Effector CD8-positive, alpha-beta T cell (primary cell): ENCODE measurements at regions not wholly inside any gene's neighbourhood (a gene's known extent, or its start where the extent isn't known, plus 50 kb on each side); places are given as distances from the start of the nearest gene placed in this dataset.
"Not testable (repeated sequence)": the region's sequence is repeated elsewhere in the genome, so short reads cannot be mapped to it uniquely, and the experiment has no call there.

Experiments
- DNase-seq: peaks from one replicate; lab custom pipeline; 2025; lab: John Stamatoyannopoulos, UW

DNA sequence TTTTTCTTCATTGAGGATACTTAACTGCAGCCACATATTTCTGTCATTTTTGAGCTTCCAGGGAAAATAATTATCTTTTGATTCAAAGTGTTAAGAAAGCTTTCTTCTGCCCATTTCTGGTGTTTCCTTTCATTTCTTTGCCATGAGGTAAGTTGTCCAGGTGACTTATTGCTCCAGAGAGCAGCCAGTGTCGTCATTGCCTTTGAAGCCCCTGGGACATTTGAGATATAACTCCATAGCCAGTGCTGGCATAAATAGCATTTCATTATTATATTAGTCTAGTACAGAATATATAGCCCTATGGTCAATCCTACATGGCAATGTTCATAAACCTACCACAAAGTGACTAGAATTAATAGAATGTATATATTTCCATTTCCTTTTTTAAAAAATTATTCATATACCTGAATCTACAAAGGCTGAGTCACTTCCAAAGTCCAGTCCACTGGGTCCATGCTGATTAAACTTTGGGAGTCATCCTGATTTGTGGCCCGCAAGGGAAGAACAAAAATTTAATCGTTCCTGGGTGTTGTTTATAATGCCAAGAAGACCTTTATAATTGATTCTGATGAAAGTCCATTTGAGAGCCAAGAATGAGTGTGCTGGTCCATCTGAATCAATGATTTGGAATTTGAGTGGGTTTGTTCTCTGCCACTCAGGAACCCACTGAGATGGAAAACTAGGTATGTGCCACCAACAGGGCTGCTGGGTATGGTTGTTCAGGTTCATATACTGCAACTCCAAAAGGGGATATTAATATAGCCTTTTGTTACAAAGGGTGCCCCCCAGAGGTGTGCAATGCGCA, 221.8 kb upstream of the PLXNA2 start:
- no peak for DNase-seq

DNA sequence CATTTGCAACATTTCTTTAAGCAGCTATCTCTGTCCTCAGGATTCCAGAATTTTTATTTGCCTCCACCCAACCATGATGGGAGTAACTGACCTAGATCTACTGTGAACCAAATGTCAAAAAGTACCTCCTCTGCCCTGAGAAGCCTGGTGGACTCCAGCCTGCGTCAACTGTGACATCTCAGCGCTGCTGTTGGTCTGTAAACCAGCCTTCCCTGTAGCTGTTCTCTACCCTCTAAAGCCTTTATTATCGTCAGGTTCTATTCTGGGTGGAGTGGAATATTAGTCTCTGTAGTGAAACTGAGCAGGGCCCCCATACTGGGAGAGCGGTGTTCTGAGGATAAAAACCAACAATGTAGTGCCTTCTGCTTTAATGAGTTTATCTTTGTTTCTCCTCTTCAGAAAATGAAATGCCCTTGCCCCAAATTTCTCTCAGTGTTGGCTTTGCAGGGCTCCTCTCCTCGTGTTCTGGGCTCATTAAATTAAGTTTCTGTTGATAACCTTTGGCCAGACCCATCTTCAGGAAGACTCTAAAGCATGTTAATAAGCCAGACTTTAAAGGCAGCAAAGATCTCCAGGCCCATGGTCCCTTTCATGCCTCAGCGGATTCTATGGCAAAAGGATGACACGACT, 223.1 kb upstream of the PLXNA2 start:
- no peak for DNase-seq

DNA sequence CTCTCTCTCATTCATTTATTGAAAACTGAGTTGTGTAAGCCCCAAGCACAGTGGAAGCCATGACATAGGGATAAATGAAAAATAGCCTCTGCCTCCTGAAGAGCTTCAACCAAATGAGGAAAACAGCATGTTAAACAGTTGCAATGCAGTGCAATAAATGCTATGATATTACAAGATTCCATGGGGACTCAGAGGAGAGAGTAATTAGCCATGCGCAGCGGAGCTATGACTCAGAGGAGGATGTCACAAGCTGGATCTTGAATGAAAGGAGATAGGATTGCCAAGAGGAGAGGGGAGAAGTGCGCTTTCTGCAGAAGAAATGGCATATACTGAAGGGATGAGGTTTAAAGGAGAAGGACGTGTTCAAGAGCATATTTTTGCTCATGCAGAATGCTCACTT, 231.3 kb upstream of the PLXNA2 start:
- DNase-seq, result no peak

DNA sequence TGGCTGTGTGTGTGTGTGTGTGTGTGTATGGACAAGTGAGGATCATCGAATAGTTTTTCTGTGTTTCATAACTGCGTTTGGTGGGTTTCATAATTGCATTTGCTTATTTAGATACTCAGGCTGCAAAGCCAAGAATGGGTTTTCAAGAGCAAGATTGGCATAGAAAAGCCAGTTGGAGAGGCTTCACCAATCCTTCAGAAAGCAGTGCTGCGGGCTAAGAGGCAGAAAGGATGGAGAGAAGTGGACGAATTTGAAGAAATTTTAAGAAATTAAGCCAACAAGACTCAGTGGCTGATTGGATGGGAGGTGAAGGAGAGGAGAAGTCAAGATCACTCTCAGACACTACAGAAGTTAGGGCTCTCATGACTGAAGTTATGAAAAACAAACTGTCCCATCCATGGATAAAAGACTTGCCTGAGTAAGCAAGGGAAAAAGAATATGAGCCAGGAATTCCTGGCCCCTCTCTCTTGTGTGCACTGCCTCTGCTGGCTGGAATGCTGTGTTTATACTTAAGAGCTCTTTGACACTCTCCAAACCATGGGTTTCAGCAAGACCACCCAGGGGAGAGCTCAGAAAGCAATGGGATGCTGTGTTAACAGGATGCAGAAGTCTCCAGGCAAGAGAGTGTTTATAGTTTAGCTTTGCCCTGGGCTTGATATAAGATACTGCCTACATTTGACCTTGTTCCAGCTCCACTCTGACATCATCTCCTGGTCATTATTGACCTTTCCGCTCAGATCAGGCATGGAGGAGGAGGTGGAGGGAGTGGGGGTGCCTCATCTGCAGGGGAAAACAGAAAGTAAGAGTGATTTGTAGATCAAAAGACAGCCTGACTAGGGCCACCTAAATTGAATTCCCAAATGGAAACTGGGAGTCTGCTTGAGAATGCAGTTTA, 232.0 kb upstream of the PLXNA2 start:
- no peak for DNase-seq

DNA sequence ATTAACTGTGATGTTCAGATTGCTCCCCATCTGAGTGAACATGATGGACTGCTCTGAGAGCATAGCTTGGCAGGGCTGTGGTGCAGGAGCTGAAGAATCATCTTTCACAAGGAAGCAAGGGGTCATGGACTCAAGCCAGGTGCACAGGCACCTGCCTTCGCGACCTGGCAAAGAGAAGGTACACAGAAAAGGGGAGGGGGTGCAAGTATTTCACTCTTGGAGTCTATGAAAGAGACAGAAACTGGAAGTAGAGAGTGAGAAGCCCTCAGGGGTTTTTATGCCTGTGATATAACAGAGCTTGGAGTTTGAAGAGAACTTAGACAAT, 232.6 kb upstream of the PLXNA2 start:
- DNase-seq, result no peak

DNA sequence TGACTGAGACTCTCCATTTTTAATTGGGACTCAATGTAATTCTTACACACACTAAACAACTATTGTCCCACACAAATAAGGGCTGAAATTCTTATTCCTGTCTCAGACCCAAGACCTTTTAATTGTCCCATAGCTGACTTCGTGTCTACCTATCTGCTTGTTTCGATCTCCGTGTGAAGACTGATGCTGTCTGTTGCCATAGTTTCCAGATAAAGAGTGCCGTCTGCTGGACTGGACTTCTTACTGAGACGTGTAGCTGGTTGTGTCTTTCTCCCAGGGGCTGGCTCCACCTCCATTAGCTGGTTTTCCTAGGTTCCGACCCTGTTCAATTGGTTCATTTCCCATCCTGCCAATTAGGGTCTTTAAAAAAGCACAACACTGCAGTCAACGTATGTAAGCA, 235.3 kb upstream of the PLXNA2 start:
- no peak for DNase-seq

DNA sequence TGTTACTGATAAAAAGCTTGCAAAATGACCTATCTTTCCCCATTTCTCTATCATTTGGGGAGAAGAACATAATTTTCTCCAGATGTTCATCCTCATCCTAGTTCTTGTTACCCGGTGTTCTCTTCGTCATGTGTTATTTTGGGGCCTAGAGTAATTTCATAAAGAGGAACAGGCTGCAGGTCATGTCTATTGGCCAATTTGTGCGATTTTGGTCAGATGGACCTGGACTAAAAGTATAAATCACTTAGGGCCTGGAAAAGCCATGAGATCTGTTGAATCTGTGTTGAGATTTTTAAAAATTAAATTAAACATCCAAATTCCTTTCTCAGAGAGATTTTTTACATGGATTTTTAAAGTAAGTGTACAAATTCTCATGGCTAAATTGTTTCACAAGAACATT, 241.3 kb upstream of the PLXNA2 start:
- DNase-seq, result no peak

DNA sequence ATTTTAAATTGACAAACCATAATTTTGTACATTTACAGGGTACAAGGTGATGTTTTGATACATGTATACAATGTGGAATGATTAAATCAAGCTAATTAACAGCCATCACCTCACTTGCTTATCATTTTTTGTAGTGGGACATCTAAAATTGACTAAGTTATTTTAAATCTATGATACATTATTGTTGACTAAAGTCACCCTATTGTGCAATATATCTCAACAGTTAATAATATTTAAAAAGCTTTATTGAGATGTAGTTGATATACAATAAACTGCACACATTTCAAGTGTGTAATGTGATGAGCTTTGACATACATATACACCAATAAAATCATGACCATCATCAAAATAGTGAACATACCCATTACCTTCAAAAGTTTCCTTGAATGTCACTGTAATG, 242.5 kb upstream of the PLXNA2 start:
- DNase-seq, result no peak

DNA sequence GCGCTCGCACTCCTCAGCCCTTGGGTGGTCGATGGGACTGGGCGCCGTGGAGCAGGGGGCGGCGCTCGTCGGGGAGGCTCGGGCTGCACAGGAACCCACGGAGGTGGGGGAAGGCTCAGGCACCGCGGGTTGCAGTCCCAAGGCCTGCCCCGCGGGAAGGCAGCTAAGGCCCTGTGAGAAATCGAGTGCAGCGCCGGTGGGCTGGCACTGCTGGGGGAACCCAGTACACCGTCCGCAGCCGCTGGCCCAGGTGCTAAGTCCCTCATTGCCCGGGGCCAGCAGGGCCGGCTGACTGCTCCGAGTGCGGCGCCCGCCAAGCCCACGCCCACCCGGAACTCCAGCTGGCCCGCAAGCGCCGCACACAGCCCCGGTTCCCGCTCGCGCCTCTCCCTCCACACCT, 244.2 kb upstream of the PLXNA2 start:
- DNase-seq, result not testable (repeated sequence)

DNA sequence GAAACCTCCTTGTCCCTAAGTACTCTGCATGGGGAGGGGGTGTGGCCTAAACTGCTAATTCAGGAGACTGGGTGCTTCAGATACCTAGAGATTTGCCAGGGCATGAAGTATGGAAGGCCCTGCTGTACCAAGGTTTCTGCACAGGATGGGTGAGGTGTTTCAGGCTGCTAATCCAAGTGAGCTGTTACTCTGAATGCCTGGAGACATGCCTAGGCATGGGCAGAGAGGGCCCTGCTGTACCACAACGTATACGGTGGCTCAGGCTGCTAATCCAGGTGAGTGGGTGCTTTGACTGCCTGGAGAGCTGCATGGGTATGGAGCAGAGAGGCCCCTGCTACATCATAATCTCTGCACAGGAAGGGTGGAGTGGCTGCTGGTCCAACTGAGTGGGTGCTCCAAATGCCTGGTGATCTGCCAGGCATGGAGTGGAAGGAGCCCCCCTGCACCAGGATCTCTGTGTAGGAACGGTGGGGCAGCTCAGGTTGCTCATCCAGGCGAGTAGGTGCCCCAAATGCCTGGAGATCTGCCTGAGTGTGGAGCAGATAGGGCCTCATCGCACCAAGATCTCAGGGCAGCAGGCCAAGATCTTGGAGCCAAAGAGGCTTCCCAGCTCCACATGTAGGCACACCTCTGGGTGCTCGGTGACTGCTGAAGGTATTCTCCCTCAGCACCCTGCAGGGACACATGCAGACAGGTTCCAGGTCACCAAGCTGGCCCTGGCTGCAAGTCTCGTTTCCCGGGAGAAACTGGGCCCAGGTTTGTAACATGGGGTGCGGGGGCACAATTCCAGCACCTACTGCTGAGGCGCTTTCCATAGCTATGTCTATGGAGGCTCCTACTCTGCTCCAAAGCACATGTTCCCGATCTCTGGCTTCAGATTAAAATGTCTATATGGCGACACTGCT, 252.5 kb upstream of the PLXNA2 start:
- DNase-seq, result no peak

DNA sequence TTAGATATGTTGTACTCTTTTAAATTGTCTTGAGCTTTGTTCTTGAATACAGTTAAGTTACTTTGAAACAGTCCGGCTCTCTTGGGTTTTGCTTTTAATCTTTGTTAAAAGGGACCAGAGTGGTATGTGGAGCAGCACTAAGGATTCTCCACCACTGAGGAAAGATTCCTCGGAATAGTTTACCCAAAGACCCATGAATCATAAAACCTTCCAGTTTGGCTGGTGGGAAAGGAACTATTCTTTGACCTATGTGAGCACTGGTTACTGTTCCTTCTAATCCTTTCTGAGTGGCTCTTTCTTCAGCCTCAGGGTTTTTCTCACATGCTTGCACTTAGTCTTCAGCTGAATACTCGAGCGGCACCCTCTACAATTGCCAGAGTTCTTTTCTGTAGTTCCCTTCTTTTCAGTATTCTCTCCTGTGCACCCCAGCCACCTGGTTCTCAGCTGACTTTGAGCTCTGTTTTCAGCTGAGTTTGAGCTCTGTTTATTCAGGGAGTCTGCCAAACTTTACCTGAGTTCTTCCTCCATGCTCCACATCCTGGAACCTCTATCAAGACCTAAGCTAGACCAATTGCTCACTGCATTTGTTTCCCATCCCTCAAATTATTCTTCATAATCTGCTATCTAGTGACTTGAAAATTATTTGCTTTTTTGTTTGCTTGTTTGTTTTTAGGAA, 253.8 kb upstream of the PLXNA2 start:
- DNase-seq, result no peak

DNA sequence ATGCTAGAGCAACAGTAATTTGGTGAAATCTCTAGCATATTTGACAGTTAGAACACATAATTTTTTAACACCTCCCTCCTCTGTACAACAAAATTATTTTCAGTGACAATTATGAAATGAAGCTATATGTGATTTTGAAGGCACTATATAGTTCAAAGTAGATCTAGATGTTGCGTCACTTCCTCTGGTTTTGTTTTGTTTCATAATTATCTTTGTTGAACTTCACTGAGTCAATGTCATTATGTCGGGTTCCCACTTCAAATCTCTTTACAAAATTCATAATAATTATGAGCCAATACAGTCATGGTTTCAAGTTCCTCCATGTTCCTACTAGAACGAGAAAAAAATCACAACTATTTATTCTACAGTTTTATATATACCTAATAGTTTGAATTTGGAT, 254.8 kb upstream of the PLXNA2 start:
- DNase-seq, result no peak

DNA sequence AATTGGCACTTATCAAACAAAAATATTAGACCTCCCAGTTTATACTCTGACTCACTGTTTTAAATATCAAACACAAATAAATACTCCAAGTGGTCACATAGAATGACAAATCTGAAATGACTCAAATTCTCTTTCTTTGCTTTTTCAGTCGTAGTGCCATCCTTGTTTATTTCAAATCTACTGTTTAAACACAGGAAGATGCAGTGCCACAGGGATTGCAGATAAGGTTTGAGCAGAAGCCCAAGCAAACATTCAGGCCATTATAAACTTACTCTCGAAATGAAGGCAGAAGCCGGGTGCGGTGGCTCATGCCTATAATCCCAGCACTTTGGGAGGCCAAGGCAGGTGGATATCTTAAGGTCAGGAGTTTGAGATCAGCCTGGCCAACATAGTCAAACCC, 255.4 kb upstream of the PLXNA2 start:
- no peak for DNase-seq

DNA sequence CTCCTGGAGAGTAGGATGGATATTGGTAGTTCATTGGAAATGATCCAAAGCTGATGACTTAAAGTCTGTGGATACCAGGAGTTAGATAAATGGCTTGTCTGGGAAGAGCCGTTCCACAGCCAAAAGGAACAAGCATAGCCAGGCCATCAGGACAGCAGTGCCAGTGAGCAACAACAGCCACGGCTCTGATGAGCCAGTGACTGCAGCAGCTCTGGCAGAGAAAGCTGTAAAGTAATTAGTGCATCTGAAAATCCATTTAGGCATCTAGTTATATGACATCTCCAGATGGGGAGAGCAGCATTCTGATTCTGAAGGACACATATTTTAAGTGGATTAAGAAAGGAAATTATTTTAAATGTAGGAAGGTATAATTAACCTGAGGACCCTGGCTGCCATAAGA, 256.2 kb upstream of the PLXNA2 start:
- no peak for DNase-seq

DNA sequence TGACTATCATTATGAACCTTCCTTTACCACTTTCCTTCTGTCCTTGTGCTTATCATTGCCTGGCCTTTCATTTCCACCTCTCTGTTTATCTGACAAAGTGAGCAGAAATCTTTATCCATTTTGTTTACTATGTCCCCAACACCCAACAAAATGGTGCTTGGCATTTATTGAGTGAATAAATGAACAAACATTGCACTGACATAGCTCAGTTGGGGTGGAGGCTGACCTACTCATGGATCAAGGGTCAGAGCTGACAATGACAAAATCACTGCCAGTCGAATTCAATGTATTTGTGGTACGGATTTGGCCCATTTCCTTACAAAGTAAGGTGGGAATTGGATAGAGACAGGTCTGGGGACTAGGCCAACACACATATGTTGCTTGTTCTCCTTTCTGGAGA, 257.4 kb upstream of the PLXNA2 start:
- DNase-seq, result no peak

DNA sequence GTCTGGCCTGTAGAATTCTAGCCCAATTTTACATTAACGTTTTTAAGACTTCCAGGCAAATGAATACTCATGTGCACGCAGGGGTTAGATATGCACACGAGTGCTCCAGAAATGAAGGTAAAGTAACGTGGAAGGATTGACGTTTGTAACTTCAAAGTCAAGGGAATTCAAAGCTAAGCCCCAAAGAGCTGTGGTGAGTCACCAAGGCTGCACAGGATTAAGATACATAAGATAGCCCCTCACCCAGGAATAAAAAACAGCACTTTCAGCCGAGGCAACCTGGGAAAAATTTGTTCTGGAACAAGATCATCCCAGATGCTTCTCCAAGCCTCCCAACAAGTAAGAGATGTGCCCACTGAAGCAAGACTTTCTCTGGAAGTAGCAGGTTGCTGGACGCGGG, 259.6 kb upstream of the PLXNA2 start:
- no peak for DNase-seq

DNA sequence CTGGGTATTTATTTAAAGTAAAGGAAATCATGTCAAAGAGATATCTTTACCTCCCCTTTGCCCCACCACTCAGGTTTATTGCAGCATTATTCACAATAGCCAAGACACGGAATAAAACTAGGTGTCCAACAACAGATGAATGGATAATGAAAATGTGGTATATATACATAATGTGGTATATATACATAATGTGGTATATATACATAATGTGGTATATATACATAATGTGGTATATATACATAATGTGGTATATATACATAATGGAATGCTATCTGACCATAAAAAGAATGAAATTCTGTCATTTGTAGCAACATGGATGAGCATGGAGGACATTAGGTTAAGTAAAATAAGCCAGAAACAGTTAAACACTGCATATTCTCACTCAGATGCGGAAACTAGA, 262.6 kb upstream of the PLXNA2 start:
- DNase-seq, result no peak

DNA sequence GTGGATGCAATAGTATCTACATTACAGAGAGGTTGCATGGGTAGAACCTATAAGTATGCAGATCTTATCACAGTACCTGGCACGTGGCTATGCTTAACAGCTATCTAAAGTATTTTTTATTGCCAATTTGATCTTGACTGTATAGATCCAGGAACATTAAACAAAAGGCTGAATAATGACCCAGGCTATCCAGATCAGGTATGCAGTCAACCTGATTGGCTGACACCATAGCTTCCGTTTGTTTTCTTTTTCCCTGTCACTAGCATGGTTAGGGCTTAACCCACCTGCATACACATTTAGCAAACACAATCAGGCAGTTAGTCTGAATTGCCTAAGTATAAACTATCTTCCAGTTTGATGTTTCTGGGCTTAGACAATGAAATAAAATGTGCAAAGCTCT, 264.9 kb upstream of the PLXNA2 start:
- no peak for DNase-seq

DNA sequence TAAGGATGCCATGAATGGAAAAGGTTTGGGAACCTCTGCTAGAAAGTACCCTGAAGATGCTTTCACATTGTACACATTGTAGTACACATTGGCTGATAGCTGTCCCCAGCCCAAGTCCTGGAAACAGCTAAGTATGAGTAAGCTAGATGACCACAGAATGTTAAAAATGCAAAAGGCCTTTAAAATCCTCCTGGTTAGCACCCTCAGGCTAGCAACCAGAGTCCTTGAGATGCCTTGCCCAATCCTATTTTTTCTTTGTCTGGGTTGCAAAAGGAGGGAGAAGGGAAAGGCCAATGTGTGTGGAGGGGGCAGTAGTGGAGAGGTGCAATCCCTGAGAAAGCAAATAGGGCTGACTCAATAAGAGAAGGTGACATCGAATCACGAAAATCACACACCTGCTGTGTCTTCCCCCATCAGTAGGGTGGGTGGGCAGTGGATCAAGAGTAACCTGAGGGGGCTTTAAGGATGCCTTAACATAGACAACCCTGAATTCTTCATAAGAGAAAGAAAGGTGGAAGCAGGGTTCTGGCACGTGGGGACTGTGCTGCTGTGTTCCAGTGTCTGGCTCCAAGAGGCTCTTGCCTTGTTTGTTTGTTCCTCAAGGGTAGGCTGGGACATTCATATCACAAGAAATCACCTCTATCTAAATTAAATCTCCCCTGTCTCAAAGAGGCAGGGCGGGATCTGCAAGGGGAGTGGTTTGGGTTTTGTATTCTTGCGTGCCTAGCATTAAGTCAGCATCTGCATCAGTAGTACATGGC, 266.2 kb upstream of the PLXNA2 start:
- no peak for DNase-seq

DNA sequence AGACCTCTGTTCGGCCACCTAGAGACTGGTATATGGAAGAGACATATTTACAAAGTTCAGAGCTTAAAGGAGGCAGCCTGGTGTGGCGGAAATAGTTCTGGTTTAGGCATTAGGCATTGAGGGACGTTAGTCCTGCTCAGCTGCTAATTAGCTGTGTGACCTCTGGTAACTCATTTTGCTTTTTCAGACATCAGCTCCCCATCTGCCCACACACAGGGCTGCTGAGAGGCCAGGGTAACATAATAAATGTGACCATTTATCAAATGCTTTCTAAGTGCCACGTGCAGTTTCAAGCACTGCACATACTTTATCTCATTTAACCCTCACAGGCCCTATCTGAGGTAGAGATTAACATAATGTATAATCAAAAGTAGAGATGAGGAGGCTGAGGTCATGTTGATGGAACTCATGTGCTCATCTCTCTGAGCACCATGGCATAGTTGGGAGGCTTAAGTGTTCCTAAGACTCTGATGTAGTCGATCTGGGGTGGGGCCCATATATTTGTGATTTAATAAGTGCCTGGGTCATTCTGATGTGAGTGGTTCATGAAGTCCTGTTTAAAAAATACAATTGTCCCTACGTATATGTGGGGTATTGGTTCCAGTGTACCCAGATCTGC, 267.2 kb upstream of the PLXNA2 start:
- no peak for DNase-seq
